ENCODE measurements at regions not wholly inside any gene's neighbourhood (a gene's known extent, or its start where the extent isn't known, plus 50 kb on each side); places are given as distances from the start of the nearest gene placed in this dataset.

DNA sequence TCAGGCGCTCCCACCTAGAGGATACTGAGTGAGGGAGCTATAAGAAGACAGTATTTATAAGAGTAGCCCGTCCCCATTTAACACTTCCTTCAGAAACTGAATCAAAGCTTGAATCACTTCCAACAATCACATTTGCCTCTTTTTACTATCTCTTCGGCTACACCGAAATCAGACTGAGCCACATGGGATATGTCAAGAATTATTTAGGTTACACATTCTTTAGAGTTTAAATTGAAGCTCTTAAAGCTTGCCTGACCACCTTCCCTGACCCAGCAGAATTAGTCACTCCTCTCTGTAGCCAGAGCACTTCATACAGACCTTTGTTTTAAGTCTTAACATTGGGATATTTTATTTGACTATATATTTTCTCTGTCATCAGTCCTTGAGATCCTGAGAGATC is 163.7 kb downstream of the MAFB start:
- Mint-ChIP-seq H3K27ac (no peak overlapping the region), H3K9me3 (peaks cover 2% of the 10 kb centered on the region), H3K36me3 (ENCODE audit: low read depth) (no peaks in the 10 kb centered on the region), H3K27me3 (peaks cover 7% of the 10 kb centered on the region), H3K4me3 (no peak overlapping the region), H3K4me1 (ENCODE audit: low read depth) (no peaks in the 10 kb centered on the region)
- CTCF ChIA-PET, result no interaction called here
- DNase-seq, result no peak
- ATAC-seq, result no peak
- TF ChIP-seq, protein P1, sequence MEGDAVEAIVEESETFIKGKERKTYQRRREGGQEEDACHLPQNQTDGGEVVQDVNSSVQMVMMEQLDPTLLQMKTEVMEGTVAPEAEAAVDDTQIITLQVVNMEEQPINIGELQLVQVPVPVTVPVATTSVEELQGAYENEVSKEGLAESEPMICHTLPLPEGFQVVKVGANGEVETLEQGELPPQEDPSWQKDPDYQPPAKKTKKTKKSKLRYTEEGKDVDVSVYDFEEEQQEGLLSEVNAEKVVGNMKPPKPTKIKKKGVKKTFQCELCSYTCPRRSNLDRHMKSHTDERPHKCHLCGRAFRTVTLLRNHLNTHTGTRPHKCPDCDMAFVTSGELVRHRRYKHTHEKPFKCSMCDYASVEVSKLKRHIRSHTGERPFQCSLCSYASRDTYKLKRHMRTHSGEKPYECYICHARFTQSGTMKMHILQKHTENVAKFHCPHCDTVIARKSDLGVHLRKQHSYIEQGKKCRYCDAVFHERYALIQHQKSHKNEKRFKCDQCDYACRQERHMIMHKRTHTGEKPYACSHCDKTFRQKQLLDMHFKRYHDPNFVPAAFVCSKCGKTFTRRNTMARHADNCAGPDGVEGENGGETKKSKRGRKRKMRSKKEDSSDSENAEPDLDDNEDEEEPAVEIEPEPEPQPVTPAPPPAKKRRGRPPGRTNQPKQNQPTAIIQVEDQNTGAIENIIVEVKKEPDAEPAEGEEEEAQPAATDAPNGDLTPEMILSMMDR (IDR thresholded peaks at IDR 0.05), result no peak
- intact Hi-C loops (cut with micrococcal nuclease), result no loop called here
- POLR2A ChIA-PET, result no interaction called here

DNA sequence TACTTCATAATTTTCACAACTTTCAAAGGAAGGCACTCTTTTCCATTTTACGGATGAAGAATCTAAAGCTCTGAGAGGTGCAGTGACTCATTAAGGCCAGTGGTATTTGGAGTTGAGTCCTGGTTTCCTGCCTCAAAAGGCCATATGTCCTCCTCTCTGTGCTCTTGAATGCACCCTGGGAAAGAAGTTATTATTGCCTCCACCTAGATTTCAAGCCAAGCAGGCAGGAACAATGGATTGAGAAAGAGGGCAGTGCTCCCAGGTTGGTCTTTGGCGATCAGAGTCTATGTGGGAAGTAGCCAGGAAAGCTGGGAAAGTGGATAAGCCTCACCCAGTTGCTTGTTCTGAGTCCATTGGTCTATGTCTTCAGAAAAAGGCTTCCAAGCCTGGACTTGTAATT is 165.0 kb downstream of the MAFB start:
- TF ChIP-seq, protein P1 (IDR thresholded peaks at IDR 0.05), result no peak
- DNase-seq (no peak), ATAC-seq (no peak)
- POLR2A ChIA-PET, result no interaction called here
- no peak overlapping the region for H3K27ac Mint-ChIP-seq
- peaks cover 2% of the 10 kb centered on the region for H3K9me3 Mint-ChIP-seq
- H3K36me3 Mint-ChIP-seq (ENCODE audit: low read depth), result no peaks in the 10 kb centered on the region
- no peaks in the 10 kb centered on the region for H3K4me1 Mint-ChIP-seq (ENCODE audit: low read depth)
- intact Hi-C loops (cut with micrococcal nuclease), result no loop called here
- CTCF ChIA-PET, result no interaction called here
- H3K4me3 Mint-ChIP-seq, result no peak overlapping the region
- H3K27me3 Mint-ChIP-seq, result peaks cover 7% of the 10 kb centered on the region

DNA sequence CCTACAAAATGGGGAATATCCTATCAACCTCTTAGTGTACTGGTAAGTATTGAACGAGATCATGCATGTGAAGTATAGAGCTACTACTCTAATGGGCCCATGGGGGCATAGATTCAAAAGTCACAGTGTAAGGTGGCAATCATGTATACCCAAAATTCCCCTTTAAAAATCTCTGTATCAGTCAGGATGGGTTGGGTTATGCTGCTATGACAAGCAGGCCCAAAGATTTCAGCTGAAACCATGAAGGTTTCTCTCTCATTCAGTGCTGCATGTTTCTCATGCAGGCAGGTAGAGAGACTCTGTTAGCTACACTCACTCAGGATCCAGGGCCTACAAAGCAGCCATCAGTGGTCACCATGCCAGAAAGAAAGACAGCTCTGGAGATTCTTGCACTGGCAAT is 166.6 kb downstream of the MAFB start:
- intact Hi-C loops (cut with micrococcal nuclease), result no loop called here
- Mint-ChIP-seq H3K9me3 (peaks cover 2% of the 10 kb centered on the region), H3K27me3 (peaks cover 7% of the 10 kb centered on the region), H3K36me3 (ENCODE audit: low read depth) (no peaks in the 10 kb centered on the region), H3K4me3 (no peak overlapping the region), H3K27ac (no peak overlapping the region), H3K4me1 (ENCODE audit: low read depth) (no peaks in the 10 kb centered on the region)
- ATAC-seq (no peak), DNase-seq (no peak)
- POLR2A ChIA-PET, result no interaction called here
- CTCF ChIA-PET, result no interaction called here
- TF ChIP-seq, protein P1 (IDR thresholded peaks at IDR 0.05), result no peak

DNA sequence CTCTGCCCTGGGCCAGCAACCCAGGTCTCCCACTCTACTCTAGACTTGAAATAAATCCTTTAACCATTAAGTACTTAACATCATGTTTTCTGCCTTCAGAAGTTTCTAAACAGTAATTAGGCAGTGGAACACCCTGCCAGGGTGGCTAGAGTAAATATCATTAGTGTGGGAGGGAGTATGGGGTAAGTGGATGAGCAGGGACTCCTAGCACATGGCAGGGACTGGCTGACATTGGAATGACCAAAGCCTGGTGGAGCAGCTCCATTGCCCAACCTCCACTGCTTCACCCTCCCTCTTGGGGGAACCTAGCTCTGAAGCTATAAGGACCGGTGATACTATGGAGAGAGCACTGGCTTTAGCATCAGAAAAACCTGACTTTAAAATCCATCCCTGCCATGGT is 167.1 kb downstream of the MAFB start:
- intact Hi-C loops (cut with micrococcal nuclease), result no loop called here
- POLR2A ChIA-PET, result no interaction called here
- Mint-ChIP-seq H3K4me3 (no peak overlapping the region), H3K9me3 (peaks cover 2% of the 10 kb centered on the region), H3K36me3 (ENCODE audit: low read depth) (no peaks in the 10 kb centered on the region), H3K27me3 (peaks cover 7% of the 10 kb centered on the region), H3K4me1 (ENCODE audit: low read depth) (no peaks in the 10 kb centered on the region), H3K27ac (no peak overlapping the region)
- CTCF ChIA-PET, result no interaction called here
- TF ChIP-seq, protein P1 (IDR thresholded peaks at IDR 0.05), result no peak
- DNase-seq (no peak), ATAC-seq (no peak)

DNA sequence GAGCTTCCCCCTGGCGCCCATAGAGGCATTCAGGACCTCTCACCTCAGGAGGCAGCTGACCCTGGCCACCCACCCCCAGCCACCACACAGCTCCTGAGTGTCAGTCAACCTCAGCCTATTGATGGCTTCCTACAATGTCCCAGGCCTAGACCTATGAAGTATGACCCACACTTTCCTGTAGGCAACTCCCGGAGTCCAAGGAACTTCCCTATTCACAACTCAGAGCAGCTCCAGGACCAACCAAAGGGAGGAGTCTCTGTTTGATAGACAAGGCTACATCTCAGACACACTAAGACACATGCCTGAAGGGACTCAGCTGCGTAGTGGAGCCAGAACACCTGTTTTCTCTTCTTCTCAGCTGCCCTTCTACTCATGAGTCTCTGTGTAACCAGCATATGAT is 169.1 kb downstream of the MAFB start:
- TF ChIP-seq, protein P1 (IDR thresholded peaks at IDR 0.05), result no peak
- POLR2A ChIA-PET, result no interaction called here
- peaks cover 7% of the 10 kb centered on the region for H3K27me3 Mint-ChIP-seq
- H3K4me1 Mint-ChIP-seq (ENCODE audit: low read depth), result no peaks in the 10 kb centered on the region
- no peaks in the 10 kb centered on the region for H3K36me3 Mint-ChIP-seq (ENCODE audit: low read depth)
- H3K27ac Mint-ChIP-seq, result no peak overlapping the region
- H3K4me3 Mint-ChIP-seq, result no peak overlapping the region
- peaks cover 2% of the 10 kb centered on the region for H3K9me3 Mint-ChIP-seq
- intact Hi-C loops (cut with micrococcal nuclease), result no loop called here
- CTCF ChIA-PET, result no interaction called here
- no peak for DNase-seq
- ATAC-seq, result no peak

Measured in activated CD8-positive, alpha-beta T cell treated with anti-CD3 and anti-CD28 coated beads for 36 hours (primary cell).